GM20431 (cell line): ENCODE measurements at regions not wholly inside any gene's neighbourhood (a gene's known extent, or its start where the extent isn't known, plus 50 kb on each side); places are given as distances from the start of the nearest gene placed in this dataset.

ENCODE experiments used
- in situ Hi-C: fragments of 300-500 bp; cut with MseI, MboI; formaldehyde crosslinking; loops from one replicate; pipeline ENCODE4 v1.15.0; 2020; ENCODE audit warnings: low sequenced_read_pairs; ENCODE audit not compliant: unreplicated experiment

DNA sequence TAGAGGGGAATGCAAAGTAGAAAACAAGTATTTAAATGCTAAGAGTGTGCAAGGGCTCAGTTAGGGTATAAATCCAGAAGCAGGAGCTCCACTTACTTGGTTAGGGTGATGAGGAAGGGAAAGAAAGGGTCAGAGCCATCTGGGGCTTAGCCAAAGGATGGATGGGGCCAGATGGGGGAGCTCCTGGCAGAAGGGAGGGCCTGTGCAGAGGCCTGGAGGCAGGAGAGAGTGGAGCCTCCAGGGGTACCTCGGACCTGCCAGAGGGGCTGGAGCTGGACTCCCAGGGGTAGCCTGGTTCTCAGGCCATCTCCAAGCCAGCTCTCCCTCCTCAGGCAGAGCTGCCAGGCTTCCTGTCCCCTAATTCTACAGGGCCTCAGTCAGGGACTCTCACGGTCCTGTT lies 506.3 kb downstream of the SHQ1 start:
- in situ Hi-C loops: no loop called here

DNA sequence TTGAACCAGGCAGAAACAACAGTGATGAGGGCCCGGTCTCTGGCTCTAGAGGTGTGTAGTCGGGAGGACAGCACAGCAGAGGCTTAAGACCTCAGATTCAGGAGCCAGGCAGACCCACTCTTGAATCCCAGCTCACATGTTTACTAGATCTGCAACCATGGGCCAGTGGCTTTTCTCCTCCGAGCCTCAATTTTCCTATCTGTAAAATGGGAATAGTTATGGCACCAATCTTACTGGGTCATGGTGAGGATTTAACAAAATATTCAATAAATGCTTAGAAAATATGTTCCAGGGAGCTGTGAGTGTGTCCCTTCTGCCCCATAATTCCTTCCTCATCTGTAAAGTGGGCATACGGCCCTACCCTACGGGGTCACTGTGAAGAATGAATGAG lies 506.9 kb downstream of the SHQ1 start:
- in situ Hi-C loops: no loop called here

DNA sequence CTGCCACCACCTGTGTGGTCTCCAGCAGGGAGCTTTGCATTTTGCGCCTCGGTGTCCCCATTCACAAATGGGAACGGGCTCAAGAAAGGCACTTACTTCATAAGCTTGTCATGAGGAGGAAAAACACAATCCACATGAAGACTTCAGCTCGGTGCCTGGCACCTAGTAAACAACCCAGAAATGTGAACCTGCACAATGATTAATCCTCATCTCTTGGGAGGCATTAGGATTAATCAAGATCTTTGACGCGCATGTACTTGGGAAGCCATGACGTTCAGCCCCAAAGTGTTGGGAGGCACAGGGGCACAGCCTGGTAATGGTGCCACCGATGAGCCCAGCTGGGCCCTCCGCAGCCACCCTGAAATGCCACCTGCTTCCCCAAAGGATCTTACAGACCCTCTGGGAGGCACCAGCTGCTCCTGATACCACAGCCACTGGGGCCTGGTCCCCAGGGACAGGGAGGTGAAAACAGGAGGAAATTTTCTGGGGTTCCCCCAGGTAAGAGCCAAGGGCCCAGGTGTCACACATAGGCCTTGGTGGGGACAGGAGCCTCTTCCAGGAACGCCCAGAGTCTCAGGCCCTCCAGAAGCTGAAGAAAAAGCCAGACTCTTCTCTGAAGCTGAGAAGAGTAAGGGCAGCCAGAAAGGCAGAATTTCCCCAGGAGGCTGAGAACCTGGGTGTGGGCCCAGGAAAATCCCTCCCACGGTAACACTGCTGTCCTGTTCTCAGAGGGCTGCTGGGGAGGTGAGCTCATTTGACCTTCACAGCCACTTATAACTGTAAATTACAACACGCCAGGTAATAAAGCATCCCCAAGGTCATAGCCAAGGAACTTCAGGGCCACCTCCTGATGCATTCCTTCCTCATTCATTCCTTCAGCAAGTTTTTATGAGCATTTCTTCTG lies 507.5 kb downstream of the SHQ1 start:
- in situ Hi-C loops: no loop called here

DNA sequence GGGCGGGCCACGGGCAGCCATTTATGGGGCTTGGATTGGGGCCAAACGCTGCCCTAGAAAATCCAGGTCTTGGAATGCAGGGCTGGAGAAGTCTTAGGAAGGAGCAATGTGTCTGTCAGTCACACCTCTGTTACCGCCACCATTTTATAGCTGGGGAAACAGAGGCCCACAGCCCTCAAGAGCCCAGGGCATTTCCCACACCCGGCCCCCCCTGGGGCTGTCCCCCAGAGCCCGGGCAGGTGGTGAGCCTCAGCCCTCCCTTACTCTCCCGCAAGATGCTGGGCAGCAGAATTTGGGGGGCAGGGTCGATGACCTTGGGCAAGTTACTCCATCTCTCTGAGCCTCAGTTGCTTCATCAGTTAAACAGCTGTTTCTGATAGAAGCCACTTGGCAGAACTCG lies 508.2 kb downstream of the SHQ1 start:
- in situ Hi-C loops: no loop called here

DNA sequence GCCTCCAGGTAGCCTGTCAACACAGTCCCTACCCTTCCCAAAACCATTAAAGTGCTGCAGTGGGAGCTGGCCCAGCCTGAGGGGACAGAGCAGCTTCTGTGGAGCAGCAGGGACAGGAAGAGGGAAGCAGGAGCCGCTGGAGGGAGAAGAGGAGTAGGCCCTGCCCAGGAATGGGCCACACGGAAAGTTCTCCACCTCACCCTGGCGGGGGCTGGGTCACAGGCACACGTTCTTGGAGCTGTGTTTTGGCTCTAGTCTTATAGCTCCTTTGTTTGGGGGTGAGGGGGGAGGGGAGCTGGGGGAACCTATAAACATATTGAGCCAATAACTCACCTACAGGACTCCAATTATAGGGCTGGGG lies 508.6 kb downstream of the SHQ1 start:
- in situ Hi-C loops: no loop called here

DNA sequence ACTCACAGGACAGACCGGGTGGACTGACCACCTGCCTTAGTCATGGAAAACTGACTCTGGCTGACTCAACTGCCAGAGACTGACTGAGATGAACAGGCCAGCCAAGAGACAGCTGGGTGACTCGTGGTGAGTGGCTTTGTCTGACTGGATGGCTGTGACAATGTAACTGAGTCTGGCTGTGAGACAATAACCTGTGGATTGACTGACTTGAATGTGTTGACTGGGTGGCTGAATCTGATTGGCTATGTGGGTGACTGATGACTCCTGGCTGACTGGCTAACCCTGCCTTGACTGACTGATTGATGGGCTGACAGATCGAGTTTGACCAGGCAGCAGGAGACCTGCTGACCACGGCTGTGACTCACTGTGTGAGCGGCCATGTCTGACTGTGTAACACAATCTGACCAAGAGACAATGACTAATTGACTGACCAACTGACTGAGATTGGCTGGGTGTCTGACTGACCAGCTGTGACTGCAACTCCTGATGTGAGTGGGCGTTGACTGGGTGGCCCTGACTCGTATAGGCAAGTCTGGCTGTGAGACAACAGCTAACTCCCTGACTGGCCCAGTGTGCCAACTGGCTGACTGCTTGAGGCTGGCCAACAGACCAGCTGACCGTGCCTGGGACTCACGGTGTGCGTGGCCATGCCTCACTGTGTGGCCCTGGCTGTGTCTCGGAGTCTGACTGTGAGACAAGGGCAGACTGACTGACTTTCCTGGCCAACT lies 509.1 kb downstream of the SHQ1 start:
- in situ Hi-C loops: no loop called here

DNA sequence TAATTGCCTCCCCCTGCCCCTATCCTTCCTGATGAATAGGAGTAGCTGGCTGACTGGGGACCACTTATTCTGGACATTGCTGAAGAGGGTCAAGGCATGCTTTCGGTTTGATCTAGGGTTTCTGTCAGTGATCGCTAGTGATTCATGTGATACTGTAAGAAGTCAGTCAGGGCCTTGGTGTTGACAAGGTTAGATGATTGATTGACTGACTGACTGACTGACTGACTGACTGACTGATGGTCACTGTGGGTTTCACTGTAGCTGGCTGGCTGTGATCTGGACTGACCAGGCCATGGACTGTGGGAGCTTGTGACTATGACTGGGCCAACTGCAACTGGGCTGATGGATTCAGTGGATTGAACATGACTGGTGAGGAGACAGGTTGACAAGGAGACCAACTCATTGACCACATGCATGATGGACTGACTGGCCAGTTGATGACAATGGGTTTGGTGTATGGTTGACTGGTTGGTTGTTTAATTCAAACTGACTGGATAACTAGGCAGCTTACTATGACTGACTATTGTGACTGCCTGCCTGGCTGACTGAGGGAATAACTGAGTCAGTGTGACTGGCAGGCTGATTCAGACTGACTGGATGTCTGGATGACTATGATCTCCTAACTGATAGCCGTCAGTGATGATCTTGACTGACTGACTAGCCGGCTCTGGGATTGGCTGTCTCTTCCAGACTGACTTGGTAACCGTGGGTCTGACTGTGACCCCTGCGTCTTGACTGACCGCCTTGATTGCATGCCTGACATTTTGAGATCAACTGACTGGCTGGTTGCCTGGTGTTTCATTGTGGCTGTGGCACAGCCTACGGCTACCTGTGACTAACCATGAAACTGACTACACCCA lies 509.9 kb downstream of the SHQ1 start:
- in situ Hi-C loops: no loop called here

DNA sequence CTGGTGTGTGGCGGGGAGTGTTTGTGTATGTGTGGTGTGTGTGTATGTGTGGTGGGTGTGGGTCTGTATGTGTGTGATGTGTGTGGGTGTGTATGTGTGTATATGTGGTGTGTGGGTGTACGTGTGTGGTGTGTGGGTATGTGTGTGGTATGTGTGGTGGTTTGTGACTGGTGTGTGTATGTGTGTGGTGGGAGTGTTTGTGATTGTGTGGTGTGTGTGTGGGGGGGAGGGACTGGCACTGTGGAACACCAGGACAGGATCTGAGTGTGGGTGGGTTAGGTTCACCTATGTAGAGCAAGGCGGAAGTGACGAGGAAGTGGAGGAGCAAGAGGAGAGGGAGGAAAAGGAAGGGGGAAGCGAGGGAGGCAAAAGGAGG lies 510.8 kb downstream of the SHQ1 start:
- in situ Hi-C loops: no loop called here

DNA sequence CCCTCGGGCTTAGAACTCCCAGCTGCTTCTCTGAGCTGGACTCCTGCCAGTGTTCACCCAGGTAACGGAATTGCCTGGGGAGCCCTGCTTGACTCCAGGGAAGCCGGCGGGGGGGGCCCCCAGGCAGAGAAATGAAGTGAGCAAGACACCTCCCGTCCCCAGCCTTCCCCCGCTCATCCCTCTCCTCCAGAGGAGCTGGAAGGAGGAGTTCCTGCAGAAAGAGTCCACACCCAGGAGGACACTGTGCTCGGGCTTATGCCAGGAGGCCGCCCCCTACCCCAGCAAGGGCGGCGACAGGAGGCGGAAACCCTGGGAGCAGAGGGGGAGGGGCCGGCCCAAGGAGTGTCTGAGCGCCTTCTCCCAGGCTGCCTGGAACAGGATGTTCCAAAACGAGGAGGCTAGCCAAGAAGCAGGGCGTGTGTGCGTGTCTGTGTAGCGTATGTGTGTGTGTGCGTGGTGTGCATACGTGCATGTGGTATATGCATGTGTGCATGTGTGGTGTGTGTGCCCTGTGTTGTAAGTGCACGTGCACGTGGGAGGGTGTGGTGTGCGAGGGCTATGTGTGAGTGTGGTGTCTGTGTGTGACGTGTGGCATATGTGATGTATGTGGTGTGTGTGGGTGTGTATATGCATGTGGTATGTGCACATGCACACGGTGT lies 511.3 kb downstream of the SHQ1 start:
- in situ Hi-C loops: no loop called here

DNA sequence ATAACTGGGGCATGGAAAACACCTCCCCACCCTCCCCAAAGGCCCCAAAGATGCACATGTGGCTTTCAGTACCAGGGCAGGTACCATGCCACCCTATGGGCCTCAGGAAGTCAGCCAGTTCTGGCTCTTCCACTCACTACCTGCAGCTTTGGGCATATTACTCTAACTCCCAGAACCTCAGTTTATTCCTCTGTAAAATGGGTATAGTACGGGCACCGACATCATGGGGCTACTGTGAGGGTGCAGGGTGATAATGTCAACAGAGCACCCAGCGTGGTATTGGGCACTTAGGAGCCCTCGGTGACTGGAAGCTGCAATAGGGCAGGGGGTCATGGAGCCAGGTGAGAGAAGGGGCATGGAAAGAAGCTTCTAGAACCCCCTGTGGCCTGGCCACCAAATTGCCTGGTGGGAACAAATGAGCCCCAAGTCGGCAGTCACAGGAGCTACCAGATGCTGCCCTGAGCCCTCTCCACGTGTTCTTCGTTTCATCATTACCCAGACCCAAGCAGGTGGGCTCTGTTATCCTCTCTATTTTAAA lies 512.1 kb downstream of the SHQ1 start:
- in situ Hi-C loops: no loop called here

DNA sequence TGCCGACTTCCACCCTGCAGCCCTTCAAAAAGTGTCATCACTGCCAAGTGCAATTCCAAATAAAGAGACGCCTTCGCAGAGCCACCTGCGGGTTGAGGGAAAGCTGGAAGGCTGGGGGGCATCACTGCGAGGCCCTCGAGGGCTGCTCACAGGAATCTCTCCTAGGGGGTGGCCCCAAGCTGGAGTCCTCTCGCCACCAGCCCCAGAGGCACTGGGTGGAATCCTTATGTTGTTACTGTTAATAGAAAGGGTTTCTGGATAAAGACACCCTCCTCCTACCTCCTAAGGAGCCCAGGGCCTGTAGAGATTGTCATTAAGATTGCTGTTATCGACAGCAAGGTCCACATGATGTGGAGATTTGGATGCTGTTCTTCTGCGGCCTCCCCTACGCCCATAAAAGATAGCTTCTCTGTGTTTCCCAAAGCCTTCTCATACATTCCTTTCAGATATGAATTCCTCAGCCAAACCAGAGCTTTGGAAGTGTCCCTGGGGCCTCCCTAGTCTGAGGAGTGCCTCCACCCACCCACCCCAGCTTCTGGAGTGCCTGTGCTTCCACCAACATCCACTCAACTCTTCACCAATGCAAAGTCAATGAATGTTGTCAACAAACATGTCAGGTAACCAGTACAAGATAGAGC lies 512.7 kb downstream of the SHQ1 start:
- in situ Hi-C loops: no loop called here

DNA sequence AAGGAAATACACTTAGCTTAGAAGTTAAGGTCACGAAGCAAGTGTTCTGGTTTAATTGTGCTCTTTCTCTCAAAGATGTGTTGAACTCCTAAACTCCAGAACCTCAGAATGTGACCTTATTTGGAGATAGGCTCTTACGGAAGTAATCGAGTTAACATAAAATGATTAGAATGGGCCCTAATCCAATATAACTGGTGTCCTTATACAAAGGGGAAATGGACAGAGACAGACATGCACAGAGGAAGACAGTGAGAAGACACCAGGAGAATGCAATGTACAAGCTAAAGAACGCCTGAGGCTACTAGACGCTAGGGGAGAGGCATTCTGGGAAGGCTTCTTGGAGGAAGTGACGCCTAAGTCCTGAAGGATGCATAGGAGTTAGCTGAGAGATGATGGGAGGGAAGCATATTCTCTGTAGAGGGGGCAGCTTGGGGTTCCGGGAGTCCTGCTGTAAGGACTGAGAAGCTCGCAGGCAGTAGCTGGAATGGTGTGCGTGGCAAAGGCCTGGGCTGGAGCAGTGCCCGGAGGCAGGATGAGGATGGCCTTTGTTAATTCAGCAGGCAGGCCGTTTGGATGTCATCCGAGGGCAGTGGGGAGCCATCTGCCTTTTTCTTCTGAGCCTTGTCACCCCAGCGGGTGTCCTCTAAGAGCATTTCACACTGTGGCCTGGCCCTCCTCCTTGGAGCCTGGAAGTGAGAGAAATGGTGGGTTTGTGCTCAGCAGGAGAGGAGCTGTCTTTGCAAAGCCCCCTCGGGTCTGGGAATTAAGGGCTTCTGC lies 513.4 kb downstream of the SHQ1 start:
- in situ Hi-C loops: no loop called here

DNA sequence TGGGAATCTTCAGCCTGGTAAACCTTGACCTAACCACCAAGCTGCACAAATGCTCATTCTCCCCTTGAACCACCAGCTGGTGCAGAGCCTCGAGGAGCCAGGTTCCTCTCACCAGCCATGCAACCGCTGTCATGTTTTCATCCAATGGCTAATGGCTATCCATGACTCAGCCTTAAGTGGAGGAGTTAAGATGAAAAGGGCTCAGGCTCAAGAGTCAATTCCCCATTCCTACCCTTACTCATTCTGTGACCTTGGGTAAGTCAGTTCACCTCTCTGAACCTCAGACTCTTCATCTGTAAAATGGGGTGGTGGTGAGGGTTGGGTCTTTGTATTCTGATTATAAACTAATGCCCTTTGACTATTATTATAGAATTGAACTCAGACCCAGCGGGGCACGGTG lies 515.6 kb downstream of the SHQ1 start:
- in situ Hi-C loops: no loop called here

DNA sequence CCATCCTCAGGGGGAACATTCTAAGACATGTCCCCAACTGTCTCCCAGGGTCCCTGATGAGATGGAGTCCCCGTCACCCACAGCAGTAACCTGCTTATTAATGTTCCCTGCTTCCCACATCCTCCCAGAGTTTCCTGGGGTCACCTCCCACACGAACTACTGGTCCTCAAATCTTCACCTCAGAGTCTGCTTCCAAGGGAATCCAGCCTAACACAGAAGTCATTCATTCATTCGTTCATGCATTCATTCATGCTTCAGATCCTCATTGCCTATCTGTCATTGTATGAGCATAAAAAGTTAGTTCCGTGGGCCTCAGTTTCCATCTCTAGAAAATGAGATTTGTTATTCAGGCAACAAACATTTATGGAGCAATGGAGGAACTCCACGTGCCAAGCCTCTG lies 516.2 kb downstream of the SHQ1 start:
- in situ Hi-C loops: no loop called here

DNA sequence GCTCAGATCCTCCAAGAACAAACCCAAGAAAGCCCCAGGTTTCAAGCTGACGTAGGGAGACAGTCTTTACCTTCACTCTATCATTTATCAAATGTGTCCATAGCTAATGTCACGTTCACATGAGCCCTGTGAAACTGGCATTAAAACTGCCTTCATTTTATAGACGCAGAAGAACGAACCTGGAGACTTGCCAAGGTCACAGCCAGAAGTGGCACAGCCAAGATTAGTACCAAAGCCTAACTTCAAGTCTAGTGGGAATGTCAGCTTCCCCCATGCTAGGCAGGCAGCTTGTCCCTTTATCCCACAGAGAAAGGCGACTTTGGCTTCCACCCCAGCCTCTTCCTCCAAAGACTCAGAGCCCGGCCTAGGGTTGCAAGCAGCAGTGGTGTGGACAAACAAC lies 517.2 kb downstream of the SHQ1 start:
- in situ Hi-C loops: no loop called here

DNA sequence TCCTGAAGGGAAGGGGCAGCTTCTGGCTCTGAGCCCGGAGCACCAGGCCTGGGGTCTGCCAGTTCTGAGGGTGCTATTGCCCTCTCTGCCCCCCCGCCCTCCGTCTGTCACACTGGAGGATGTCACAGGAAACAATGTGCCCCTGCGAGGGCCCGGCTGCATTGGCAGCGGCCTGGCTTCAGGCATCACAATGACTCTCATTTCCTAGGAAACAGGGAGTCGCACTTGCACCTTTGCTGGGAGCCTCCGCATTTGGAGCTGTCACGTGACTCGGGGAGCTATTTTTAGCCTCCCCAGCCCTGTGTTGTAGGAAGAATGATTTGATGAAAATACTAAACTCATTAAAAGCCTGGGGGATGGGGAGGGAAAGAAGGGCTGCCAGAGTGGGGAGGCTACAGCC lies 518.9 kb downstream of the SHQ1 start:
- in situ Hi-C loops: no loop called here

DNA sequence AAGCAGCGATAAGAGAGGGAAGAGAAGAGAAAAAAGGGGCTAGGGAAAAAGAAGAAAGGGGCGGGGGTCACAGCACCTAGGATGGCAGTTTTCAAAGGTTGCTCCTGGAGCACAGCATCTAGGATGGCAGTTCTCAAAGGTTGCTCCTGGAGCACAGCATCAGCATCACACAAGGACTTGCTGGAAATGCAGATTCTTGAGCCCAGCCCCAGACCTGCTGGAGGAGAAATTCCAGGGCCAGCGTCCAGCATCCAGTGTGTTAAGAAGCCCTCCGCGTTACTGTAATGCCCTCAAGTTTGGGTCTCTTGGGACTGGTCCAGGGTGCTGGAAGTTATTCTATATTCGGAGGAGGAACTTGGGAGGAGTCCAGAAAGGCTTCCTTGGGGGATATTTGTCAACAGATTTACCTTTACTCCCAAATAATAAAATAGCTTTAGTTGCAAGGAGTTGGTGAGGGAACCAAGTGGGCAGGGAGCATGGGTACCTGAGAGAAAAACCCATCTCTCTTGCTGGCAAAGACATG lies 519.4 kb downstream of the SHQ1 start:
- in situ Hi-C loops: no loop called here

DNA sequence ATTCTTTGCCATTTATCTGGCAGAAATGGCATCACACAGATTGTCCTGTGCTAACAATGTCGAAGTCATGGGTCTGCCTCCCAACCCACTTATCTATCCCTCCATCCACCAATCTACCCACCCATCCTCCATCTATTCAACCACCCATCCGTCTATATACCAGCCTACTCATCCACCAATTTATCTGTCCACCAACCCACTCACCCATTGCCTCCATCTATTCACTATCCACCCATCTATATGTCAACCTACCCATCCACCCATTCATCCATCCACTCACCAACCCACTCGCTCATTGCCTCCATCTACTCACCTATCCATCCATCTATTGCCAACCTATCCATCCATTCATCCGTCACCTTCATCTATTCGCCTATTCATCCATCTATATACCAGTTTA lies 521.2 kb downstream of the SHQ1 start:
- in situ Hi-C loops: no loop called here
